SK-N-SH treated with all-trans-retinoic acid at 6 μM for 48 hours (cell line): ENCODE measurements at regions not wholly inside any gene's neighbourhood (a gene's known extent, or its start where the extent isn't known, plus 50 kb on each side); places are given as distances from the start of the nearest gene placed in this dataset.

Experiments used
- CSDC2 ChIP-seq: fragments of 250-450 bp; sonication (Bioruptor Pico); IDR thresholded peaks from 2 replicates; pipeline ENCODE4 v1.5.0; 2020; ENCODE audit warnings: mild to moderate bottlenecking, moderate library complexity
- GLIS3 ChIP-seq: fragments of 250-450 bp; sonication (Bioruptor Pico); IDR thresholded peaks from 2 replicates; pipeline ENCODE4 v1.5.0; 2020; ENCODE audit warnings: mild to moderate bottlenecking, moderate library complexity
- ISL1 ChIP-seq: fragments of 250-450 bp; sonication (Bioruptor Pico); IDR thresholded peaks from 2 replicates; pipeline ENCODE4 v2.1.2; 2022; ENCODE audit warnings: mild to moderate bottlenecking, moderate library complexity
- RARB ChIP-seq: fragments of 250-450 bp; sonication (Bioruptor Pico); IDR thresholded peaks from 2 replicates; pipeline ENCODE4 v1.8.0; 2021; ENCODE audit warnings: mild to moderate bottlenecking, moderate library complexity
- SNAI2 ChIP-seq: fragments of 250-450 bp; sonication (Bioruptor Pico); IDR thresholded peaks from 2 replicates; pipeline ENCODE4 v1.5.0; 2020; ENCODE audit warnings: mild to moderate bottlenecking, moderate library complexity
- TCF4 ChIP-seq: fragments of 250-450 bp; sonication (Bioruptor Pico); IDR thresholded peaks from 2 replicates; pipeline ENCODE4 v1.8.0; 2021; ENCODE audit warnings: mild to moderate bottlenecking, moderate library complexity, borderline replicate concordance
- TOX ChIP-seq: fragments of 250-450 bp; sonication (Bioruptor Pico); IDR thresholded peaks from 2 replicates; pipeline ENCODE4 v1.8.0; 2021; ENCODE audit warnings: mild to moderate bottlenecking, moderate library complexity, borderline replicate concordance
- TSHZ2 ChIP-seq: fragments of 250-450 bp; sonication (Bioruptor Pico); IDR thresholded peaks from 2 replicates; pipeline ENCODE4 v1.5.0; 2020; ENCODE audit warnings: mild to moderate bottlenecking, moderate library complexity
- ZC3H10 ChIP-seq: fragments of 250-450 bp; sonication (Bioruptor Pico); IDR thresholded peaks from 2 replicates; pipeline ENCODE4 v1.5.1; 2021; ENCODE audit warnings: mild to moderate bottlenecking, moderate library complexity
- ZFP3 ChIP-seq: fragments of 250-450 bp; sonication (Bioruptor Pico); IDR thresholded peaks from 2 replicates; pipeline ENCODE4 v1.5.0; 2020; ENCODE audit warnings: mild to moderate bottlenecking, moderate library complexity
- ZNF8 ChIP-seq: fragments of 450-650 bp; formaldehyde crosslinking; IDR thresholded peaks from 2 replicates; pipeline ENCODE4 v1.5.0; 2020; ENCODE audit warnings: mild to moderate bottlenecking, moderate library complexity
- TF ChIP-seq, protein P1 (sequence below): fragments of 250-450 bp; sonication (Bioruptor Pico); IDR thresholded peaks from 2 replicates; pipeline ENCODE4 v1.8.0; 2020; ENCODE audit warnings: mild to moderate bottlenecking, moderate library complexity, borderline replicate concordance
- TF ChIP-seq, protein P2 (sequence below): fragments of 250-450 bp; sonication (Bioruptor Pico); IDR thresholded peaks from 2 replicates; pipeline ENCODE4 v1.8.0; 2021; ENCODE audit warnings: low read depth, mild to moderate bottlenecking, moderate library complexity, borderline replicate concordance
- TF ChIP-seq, protein P3 (sequence below): fragments of 250-450 bp; sonication (Bioruptor Pico); IDR thresholded peaks from 2 replicates; pipeline ENCODE4 v1.5.1; 2020; ENCODE audit warnings: low read depth, mild to moderate bottlenecking, moderate library complexity

DNA sequence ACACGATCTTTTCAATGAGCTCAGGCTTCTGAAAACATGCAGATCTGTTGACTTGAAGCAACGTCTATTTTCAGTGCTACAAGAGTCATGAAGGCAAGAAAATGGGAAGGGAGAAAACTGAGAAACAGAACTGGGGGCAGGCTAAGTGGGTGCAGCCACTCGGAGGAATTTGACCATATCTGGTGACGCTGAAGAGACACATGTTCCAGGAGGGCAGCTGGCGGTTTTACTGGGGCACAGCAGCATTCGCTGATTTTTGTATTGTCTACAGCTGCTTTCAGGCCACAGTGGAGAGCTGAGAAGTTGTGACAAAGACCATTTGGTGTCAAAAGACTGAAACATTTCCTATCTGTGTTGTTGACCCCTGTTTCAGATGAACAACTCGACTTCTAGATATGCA, 103.0 kb upstream of the ELAC2 start:
- TF ChIP-seq SNAI2 (CRISPR knock-in tag) (no peak), TSHZ2 (CRISPR knock-in tag) (no peak), ZC3H10 (no peak), ZFP3 (CRISPR knock-in tag) (no peak), ZNF8 (CRISPR knock-in tag) (no peak), TOX (CRISPR knock-in tag) (no peak), ISL1 (no peak), GLIS3 (no peak), CSDC2 (CRISPR knock-in tag) (no peak), RARB (CRISPR knock-in tag) (no peak), TCF4 (CRISPR knock-in tag) (no peak)
- TF ChIP-seq, protein P1, sequence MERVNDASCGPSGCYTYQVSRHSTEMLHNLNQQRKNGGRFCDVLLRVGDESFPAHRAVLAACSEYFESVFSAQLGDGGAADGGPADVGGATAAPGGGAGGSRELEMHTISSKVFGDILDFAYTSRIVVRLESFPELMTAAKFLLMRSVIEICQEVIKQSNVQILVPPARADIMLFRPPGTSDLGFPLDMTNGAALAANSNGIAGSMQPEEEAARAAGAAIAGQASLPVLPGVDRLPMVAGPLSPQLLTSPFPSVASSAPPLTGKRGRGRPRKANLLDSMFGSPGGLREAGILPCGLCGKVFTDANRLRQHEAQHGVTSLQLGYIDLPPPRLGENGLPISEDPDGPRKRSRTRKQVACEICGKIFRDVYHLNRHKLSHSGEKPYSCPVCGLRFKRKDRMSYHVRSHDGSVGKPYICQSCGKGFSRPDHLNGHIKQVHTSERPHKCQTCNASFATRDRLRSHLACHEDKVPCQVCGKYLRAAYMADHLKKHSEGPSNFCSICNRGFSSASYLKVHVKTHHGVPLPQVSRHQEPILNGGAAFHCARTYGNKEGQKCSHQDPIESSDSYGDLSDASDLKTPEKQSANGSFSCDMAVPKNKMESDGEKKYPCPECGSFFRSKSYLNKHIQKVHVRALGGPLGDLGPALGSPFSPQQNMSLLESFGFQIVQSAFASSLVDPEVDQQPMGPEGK (CRISPR knock-in tag), result no peak
- TF ChIP-seq, protein P2, sequence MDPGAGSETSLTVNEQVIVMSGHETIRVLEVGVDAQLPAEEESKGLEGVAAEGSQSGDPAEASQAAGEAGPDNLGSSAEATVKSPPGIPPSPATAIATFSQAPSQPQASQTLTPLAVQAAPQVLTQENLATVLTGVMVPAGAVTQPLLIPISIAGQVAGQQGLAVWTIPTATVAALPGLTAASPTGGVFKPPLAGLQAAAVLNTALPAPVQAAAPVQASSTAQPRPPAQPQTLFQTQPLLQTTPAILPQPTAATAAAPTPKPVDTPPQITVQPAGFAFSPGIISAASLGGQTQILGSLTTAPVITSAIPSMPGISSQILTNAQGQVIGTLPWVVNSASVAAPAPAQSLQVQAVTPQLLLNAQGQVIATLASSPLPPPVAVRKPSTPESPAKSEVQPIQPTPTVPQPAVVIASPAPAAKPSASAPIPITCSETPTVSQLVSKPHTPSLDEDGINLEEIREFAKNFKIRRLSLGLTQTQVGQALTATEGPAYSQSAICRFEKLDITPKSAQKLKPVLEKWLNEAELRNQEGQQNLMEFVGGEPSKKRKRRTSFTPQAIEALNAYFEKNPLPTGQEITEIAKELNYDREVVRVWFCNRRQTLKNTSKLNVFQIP (CRISPR knock-in tag), result no peak
- TF ChIP-seq, protein P3, sequence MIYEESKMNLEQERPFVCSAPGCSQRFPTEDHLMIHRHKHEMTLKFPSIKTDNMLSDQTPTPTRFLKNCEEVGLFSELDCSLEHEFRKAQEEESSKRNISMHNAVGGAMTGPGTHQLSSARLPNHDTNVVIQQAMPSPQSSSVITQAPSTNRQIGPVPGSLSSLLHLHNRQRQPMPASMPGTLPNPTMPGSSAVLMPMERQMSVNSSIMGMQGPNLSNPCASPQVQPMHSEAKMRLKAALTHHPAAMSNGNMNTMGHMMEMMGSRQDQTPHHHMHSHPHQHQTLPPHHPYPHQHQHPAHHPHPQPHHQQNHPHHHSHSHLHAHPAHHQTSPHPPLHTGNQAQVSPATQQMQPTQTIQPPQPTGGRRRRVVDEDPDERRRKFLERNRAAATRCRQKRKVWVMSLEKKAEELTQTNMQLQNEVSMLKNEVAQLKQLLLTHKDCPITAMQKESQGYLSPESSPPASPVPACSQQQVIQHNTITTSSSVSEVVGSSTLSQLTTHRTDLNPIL (CRISPR knock-in tag), result no peak
